GM18909 (cell line): ENCODE measurements at regions not wholly inside any gene's neighbourhood (a gene's known extent, or its start where the extent isn't known, plus 50 kb on each side); places are given as distances from the start of the nearest gene placed in this dataset.
"Not testable (repeated sequence)": the region's sequence is repeated elsewhere in the genome, so short reads cannot be mapped to it uniquely, and the experiment has no call there.

Experiments used
- ATAC-seq: cut with Tn5 transposase; IDR thresholded peaks from one replicate; pipeline ENCODE4 v1.9.1; 2021; ENCODE audit warnings: mild to moderate bottlenecking; ENCODE audit not compliant: unreplicated experiment, poor library complexity

GRCh38 chr11:122604621-122605020 lies 50.9 kb upstream of the UBASH3B start:
- ATAC-seq: no peak

- no peak for ATAC-seq
These were observed 54.1 kb upstream of the UBASH3B start for GRCh38 chr11:122601141-122602125.

GRCh38 chr11:122600290-122600689 lies 55.2 kb upstream of the UBASH3B start:
- no peak for ATAC-seq

- ATAC-seq: no peak
These were observed 56.1 kb upstream of the UBASH3B start for GRCh38 chr11:122599434-122599833.

- no peak for ATAC-seq
These were observed 56.6 kb upstream of the UBASH3B start for GRCh38 chr11:122598971-122599370.

GRCh38 chr11:122597511-122597910 lies 58.0 kb upstream of the UBASH3B start:
- no peak for ATAC-seq

GRCh38 chr11:122594986-122595645 lies 60.4 kb upstream of the UBASH3B start:
- ATAC-seq: no peak

- ATAC-seq: no peak
These were observed 61.8 kb upstream of the UBASH3B start for GRCh38 chr11:122593473-122594420.

- ATAC-seq: no peak
These were observed 62.9 kb upstream of the UBASH3B start for GRCh38 chr11:122592641-122593040.

GRCh38 chr11:122584670-122585069 lies 70.9 kb upstream of the UBASH3B start:
- no peak for ATAC-seq

GRCh38 chr11:122580071-122580470 lies 75.5 kb upstream of the UBASH3B start:
- ATAC-seq: not testable (repeated sequence)

GRCh38 chr11:122578171-122578825 lies 77.2 kb upstream of the UBASH3B start:
- no peak for ATAC-seq

- ATAC-seq: no peak
These were observed 82.9 kb upstream of the UBASH3B start for GRCh38 chr11:122572592-122572991.

GRCh38 chr11:122563761-122564160 lies 91.8 kb upstream of the UBASH3B start:
- ATAC-seq: no peak

GRCh38 chr11:122559734-122560382 lies 95.7 kb upstream of the UBASH3B start:
- no peak for ATAC-seq

GRCh38 chr11:122559218-122559617 lies 96.3 kb upstream of the UBASH3B start:
- ATAC-seq: not testable (repeated sequence)

GRCh38 chr11:122557163-122557562 lies 98.4 kb upstream of the UBASH3B start:
- ATAC-seq: not testable (repeated sequence)

- ATAC-seq: no peak
These were observed 98.9 kb upstream of the UBASH3B start for GRCh38 chr11:122556605-122557004.

GRCh38 chr11:122538060-122538459 lies 117.5 kb upstream of the UBASH3B start:
- no peak for ATAC-seq
